ENCODE measurements at regions not wholly inside any gene's neighbourhood (a gene's known extent, or its start where the extent isn't known, plus 50 kb on each side); places are given as distances from the start of the nearest gene placed in this dataset.

- Histone ChIP-seq H3K4me3 (no peak overlapping the region), H3K4me1 (no peaks in the 10 kb centered on the region), H3K27me3 (replicated peaks in 1 of 7) (no peaks in the 10 kb centered on the region), H3K27ac (no peak overlapping the region), H3K9me3 (no peaks in the 10 kb centered on the region), H3K36me3 (no peaks in the 10 kb centered on the region)
- DNase-seq = no peak
- WGBS, 5 donors = 63 to 79% (median 68%) methylated on average over 2 of the region's 2 CpGs
- intact Hi-C loops (cut with DNase I; ENCODE audit: low total_unique reads) = no loop called here
- TF ChIP-seq POLR2AphosphoS5 (IDR thresholded peaks at IDR 0.05) (no peak), POLR2A (IDR thresholded peaks at IDR 0.05) (no peak), CTCF (IDR thresholded peaks at IDR 0.05 in 8 of 11, conservative IDR thresholded peaks at IDR 0.05 in 3 of 11) (no peak)
These were observed 246.1 kb downstream of the ZIC1 start for GRCh38 chr3:147655236-147655635.

- Histone ChIP-seq H3K9me3 (no peaks in the 10 kb centered on the region), H3K27ac (no peak overlapping the region), H3K27me3 (replicated peaks in 1 of 7) (no peaks in the 10 kb centered on the region), H3K4me3 (no peak overlapping the region), H3K4me1 (no peaks in the 10 kb centered on the region), H3K36me3 (no peaks in the 10 kb centered on the region)
- intact Hi-C loops (cut with DNase I; ENCODE audit: low total_unique reads) = no loop called here
- TF ChIP-seq CTCF (IDR thresholded peaks at IDR 0.05 in 8 of 11, conservative IDR thresholded peaks at IDR 0.05 in 3 of 11) (no peak), POLR2AphosphoS5 (IDR thresholded peaks at IDR 0.05) (no peak), POLR2A (IDR thresholded peaks at IDR 0.05) (no peak)
- DNase-seq = no peak
- WGBS, 5 donors = 40 to 54% (median 42%) methylated on average over 2 of the region's 2 CpGs
These were observed 246.9 kb downstream of the ZIC1 start for GRCh38 chr3:147656023-147656422.

GRCh38 chr3:147661916-147662315 lies 252.8 kb downstream of the ZIC1 start:
- intact Hi-C loops (cut with DNase I; ENCODE audit: low total_unique reads) = no loop called here
- WGBS, 5 donors = 63 to 78% (median 71%) methylated on average over 3 of the region's 3 CpGs
- TF ChIP-seq POLR2A (IDR thresholded peaks at IDR 0.05) (no peak), POLR2AphosphoS5 (IDR thresholded peaks at IDR 0.05) (no peak), CTCF (IDR thresholded peaks at IDR 0.05 in 8 of 11, conservative IDR thresholded peaks at IDR 0.05 in 3 of 11) (no peak)
- no peaks in the 10 kb centered on the region for H3K36me3 ChIP-seq
- H3K27me3 ChIP-seq (replicated peaks in 1 of 7) = no peaks in the 10 kb centered on the region
- no peak overlapping the region for H3K4me3 ChIP-seq
- no peak overlapping the region for H3K27ac ChIP-seq
- H3K4me1 ChIP-seq = no peaks in the 10 kb centered on the region
- no peak for DNase-seq
- no peaks in the 10 kb centered on the region for H3K9me3 ChIP-seq

- no peak for DNase-seq
- Histone ChIP-seq H3K4me1 (no peaks in the 10 kb centered on the region), H3K27me3 (replicated peaks in 1 of 7) (no peaks in the 10 kb centered on the region), H3K27ac (no peak overlapping the region), H3K36me3 (no peaks in the 10 kb centered on the region), H3K9me3 (no peaks in the 10 kb centered on the region), H3K4me3 (no peak overlapping the region)
- TF ChIP-seq CTCF (IDR thresholded peaks at IDR 0.05 in 8 of 11, conservative IDR thresholded peaks at IDR 0.05 in 3 of 11) (no peak), POLR2A (IDR thresholded peaks at IDR 0.05) (no peak), POLR2AphosphoS5 (IDR thresholded peaks at IDR 0.05) (no peak)
- intact Hi-C loops (cut with DNase I; ENCODE audit: low total_unique reads) = no loop called here
- 56 to 75% (median 59%) methylated on average over 1 of the region's 1 CpG for WGBS, 5 donors
These were observed 253.5 kb downstream of the ZIC1 start for GRCh38 chr3:147662705-147663104.
